ENCODE measurements at regions not wholly inside any gene's neighbourhood (a gene's known extent, or its start where the extent isn't known, plus 50 kb on each side); places are given as distances from the start of the nearest gene placed in this dataset.
"Not testable (repeated sequence)": the region's sequence is repeated elsewhere in the genome, so short reads cannot be mapped to it uniquely, and the experiment has no call there.

- no peak for DNase-seq (ENCODE audit: low read depth)
Measured at GRCh38 chr6:50995036-50995435, 176.4 kb downstream of the TFAP2B start.

- no peak for DNase-seq (ENCODE audit: low read depth)
Measured at GRCh38 chr6:50998905-50999304, 180.2 kb downstream of the TFAP2B start.

- DNase-seq (ENCODE audit: low read depth): no peak
Measured at GRCh38 chr6:51001399-51001798, 182.7 kb downstream of the TFAP2B start.

GRCh38 chr6:51004380-51004779, 185.7 kb downstream of the TFAP2B start:
- DNase-seq (ENCODE audit: low read depth): no peak

- DNase-seq (ENCODE audit: low read depth): no peak
Measured at GRCh38 chr6:51005779-51006178, 187.1 kb downstream of the TFAP2B start.

- no peak for DNase-seq (ENCODE audit: low read depth)
Measured at GRCh38 chr6:51007237-51007636, 188.6 kb downstream of the TFAP2B start.

GRCh38 chr6:51008693-51009092, 190.0 kb downstream of the TFAP2B start:
- DNase-seq (ENCODE audit: low read depth): not testable (repeated sequence)

- DNase-seq (ENCODE audit: low read depth): no peak
Measured at GRCh38 chr6:51013376-51013775, 194.7 kb downstream of the TFAP2B start.

GRCh38 chr6:51015394-51015793, 196.7 kb downstream of the TFAP2B start:
- DNase-seq (ENCODE audit: low read depth): no peak

GRCh38 chr6:51016489-51016888, 197.8 kb downstream of the TFAP2B start:
- no peak for DNase-seq (ENCODE audit: low read depth)

- DNase-seq (ENCODE audit: low read depth): no peak
Measured at GRCh38 chr6:51019806-51020205, 201.1 kb downstream of the TFAP2B start.

GRCh38 chr6:51021171-51021570, 202.5 kb downstream of the TFAP2B start:
- no peak for DNase-seq (ENCODE audit: low read depth)

- no peak for DNase-seq (ENCODE audit: low read depth)
Measured at GRCh38 chr6:51024126-51024525, 205.5 kb downstream of the TFAP2B start.

GRCh38 chr6:51025082-51025777, 206.6 kb downstream of the TFAP2B start:
- no peak for DNase-seq (ENCODE audit: low read depth)

- no peak for DNase-seq (ENCODE audit: low read depth)
Measured at GRCh38 chr6:51027283-51028065, 208.8 kb downstream of the TFAP2B start.

- DNase-seq (ENCODE audit: low read depth): peak; percentile 23
Measured at GRCh38 chr6:51028276-51028675, 209.6 kb downstream of the TFAP2B start.

- no peak for DNase-seq (ENCODE audit: low read depth)
Measured at GRCh38 chr6:51029561-51029960, 210.9 kb downstream of the TFAP2B start.

GRCh38 chr6:51045548-51045947, 226.9 kb downstream of the TFAP2B start:
- DNase-seq (ENCODE audit: low read depth): no peak

GRCh38 chr6:51049288-51049982, 230.8 kb downstream of the TFAP2B start:
- DNase-seq (ENCODE audit: low read depth): no peak

GRCh38 chr6:51049983-51050877, 231.6 kb downstream of the TFAP2B start:
- no peak for DNase-seq (ENCODE audit: low read depth)

- DNase-seq (ENCODE audit: low read depth): not testable (repeated sequence)
Measured at GRCh38 chr6:51052716-51053115, 234.0 kb downstream of the TFAP2B start.

GRCh38 chr6:51055316-51055715, 236.6 kb downstream of the TFAP2B start:
- not testable (repeated sequence) for DNase-seq (ENCODE audit: low read depth)

Data from fibroblast of the conjunctiva (primary cell).